Caco-2 (cell line): ENCODE measurements at regions not wholly inside any gene's neighbourhood (a gene's known extent, or its start where the extent isn't known, plus 50 kb on each side); places are given as distances from the start of the nearest gene placed in this dataset.

Source experiments
- BruUV-seq: library from RNA; stranded (reverse); fragments of 400-500 nt; replicated peaks from 2 replicates; lab custom pipeline; 2021; lab: Mats Ljungman, UMichigan
- CTCF ChIA-PET: fragments of 300-600 bp; sonication (Branson Sonifier 250); formaldehyde crosslinking; loops from one replicate; lab custom pipeline; 2022; ENCODE audit warnings: antibody characterized with exemption; lab: Charles Lee
- POLR2A ChIA-PET: fragments of 300-600 bp; sonication (Branson Sonifier 250); formaldehyde crosslinking; loops from one replicate; lab custom pipeline; 2022; ENCODE audit warnings: antibody characterized with exemption; lab: Charles Lee
- DNase-seq, 2 experiments: peaks; one replicate each; pipeline versions ENCODE4 v3.0.0 to v3.0.0-alpha.2; 2020 to 2022
- H3K27me3 ChIP-seq: replicated peaks from 2 replicates; pipeline ENCODE4 v1.6.0; 2011; ENCODE audit warnings: low read length; ENCODE audit not compliant: control insufficient read depth, insufficient read depth
- H3K36me3 ChIP-seq: 2 replicates; pipeline ENCODE4 v1.5.1; 2011; ENCODE audit warnings: low read length; ENCODE audit not compliant: control insufficient read depth, insufficient read depth
- H3K4me1 ChIP-seq: fragments of 250-450 bp; sonication (Bioruptor Pico); 2 replicates; pipeline ENCODE4 v1.5.1; 2020; ENCODE audit warnings: mild to moderate bottlenecking
- H3K4me3 ChIP-seq: 2 replicates; pipeline ENCODE4 v1.5.1; 2011; ENCODE audit warnings: low read depth, mild to moderate bottlenecking, control low read depth, low read length
- H3K9me3 ChIP-seq: fragments of 250-450 bp; sonication (Bioruptor Pico); 2 replicates; pipeline ENCODE4 v1.5.1; 2020; ENCODE audit warnings: mild to moderate bottlenecking, moderate library complexity
- H3K27ac Mint-ChIP-seq: one replicate; pipeline ENCODE4 v1.8.0; 2022; ENCODE audit warnings: mixed read lengths; ENCODE audit not compliant: unreplicated experiment
- H3K27me3 Mint-ChIP-seq: one replicate; pipeline ENCODE4 v1.8.0; 2022; ENCODE audit warnings: mixed read lengths; ENCODE audit not compliant: insufficient read depth, unreplicated experiment
- H3K36me3 Mint-ChIP-seq: one replicate; pipeline ENCODE4 v1.8.0; 2022; ENCODE audit warnings: mild to moderate bottlenecking, mixed read lengths; ENCODE audit not compliant: insufficient read depth, unreplicated experiment
- H3K4me1 Mint-ChIP-seq: one replicate; pipeline ENCODE4 v1.8.0; 2022; ENCODE audit warnings: low read depth, mixed read lengths; ENCODE audit not compliant: unreplicated experiment
- H3K4me3 Mint-ChIP-seq: one replicate; pipeline ENCODE4 v1.8.0; 2022; ENCODE audit warnings: mild to moderate bottlenecking, moderate library complexity, mixed read lengths; ENCODE audit not compliant: unreplicated experiment
- H3K9me3 Mint-ChIP-seq: one replicate; pipeline ENCODE4 v1.8.0; 2022; ENCODE audit warnings: mixed read lengths; ENCODE audit not compliant: unreplicated experiment
- CTCF ChIP-seq, 2 experiments: fragments of 200-600 bp in 1 of 2; IDR thresholded peaks; 1 replicate in 1 of 2; 2 replicates in 1 of 2; pipeline versions ENCODE4 v1.5.1 to v1.8.0; 2011 to 2022; ENCODE audit warnings: antibody characterized with exemption in 1 of 2, control low read depth in 1 of 2, inconsistent platforms in 1 of 2, low read depth in 1 of 2, low read length in 1 of 2, mild to moderate bottlenecking in 1 of 2, moderate library complexity in 1 of 2; ENCODE audit not compliant: insufficient read depth in 1 of 2, severe bottlenecking in 1 of 2, unreplicated experiment in 1 of 2
- intact Hi-C: fragments of 100-400 bp; cut with micrococcal nuclease; formaldehyde crosslinking; loops from one replicate; pipeline ENCODE4 v1.10.0; 2022; ENCODE audit not compliant: unreplicated experiment

- peaks cover 26% of the 10 kb centered on the region for H3K4me1 ChIP-seq
- no peaks in the 10 kb centered on the region for H3K36me3 Mint-ChIP-seq
- no peak overlapping the region for H3K4me3 Mint-ChIP-seq
- BruUV-seq = no TSS peak
- H3K4me3 ChIP-seq = no peak overlapping the region
- H3K9me3 Mint-ChIP-seq = no peaks in the 10 kb centered on the region
- TF ChIP-seq CTCF (IDR thresholded peaks at IDR 0.05; ENCODE audit: insufficient read depth in 1 of 2, low read depth in 1 of 2, low read length in 1 of 2, severe bottlenecking in 1 of 2, unreplicated experiment in 1 of 2) = no peak
- peaks cover 6% of the 10 kb centered on the region for H3K4me1 Mint-ChIP-seq
- POLR2A ChIA-PET = interaction anchor here (0.6 kb wide), 1 partner anchor 1117 kb away, joined by 3 read pairs; no protein-coding TSS in a partner anchor
- intact Hi-C loops = no loop called here
- H3K27me3 ChIP-seq = no peaks in the 10 kb centered on the region
- H3K27me3 Mint-ChIP-seq = no peaks in the 10 kb centered on the region
- CTCF ChIA-PET = no interaction called here
- H3K9me3 ChIP-seq = no peaks in the 10 kb centered on the region; the same call in 1 of the 2 replicates
- DNase-seq = no peak
- no peaks in the 10 kb centered on the region for H3K36me3 ChIP-seq
- no peak overlapping the region for H3K27ac Mint-ChIP-seq
Measured at GRCh38 chr6:81446509-81446908, 306.0 kb downstream of the TENT5A start.

- Histone ChIP-seq H3K9me3 (peaks cover 19% of the 10 kb centered on the region), H3K36me3 (no peaks in the 10 kb centered on the region), H3K4me1 (no peaks in the 10 kb centered on the region), H3K4me3 (no peak overlapping the region), H3K27me3 (no peaks in the 10 kb centered on the region)
- DNase-seq = no peak
- H3K27me3 Mint-ChIP-seq = no peaks in the 10 kb centered on the region
- no peak for TF ChIP-seq CTCF (IDR thresholded peaks at IDR 0.05; ENCODE audit: insufficient read depth in 1 of 2, low read depth in 1 of 2, low read length in 1 of 2, severe bottlenecking in 1 of 2, unreplicated experiment in 1 of 2)
- ChIA-PET CTCF (no interaction called here), POLR2A (no interaction called here)
- no peak overlapping the region for H3K27ac Mint-ChIP-seq
- H3K36me3 Mint-ChIP-seq = no peaks in the 10 kb centered on the region
- no TSS peak for BruUV-seq
- peaks cover 39% of the 10 kb centered on the region for H3K9me3 Mint-ChIP-seq
- intact Hi-C loops = no loop called here
- no peaks in the 10 kb centered on the region for H3K4me1 Mint-ChIP-seq
- no peak overlapping the region for H3K4me3 Mint-ChIP-seq
Measured at GRCh38 chr6:81439417-81439816, 313.1 kb downstream of the TENT5A start.

- peaks cover 39% of the 10 kb centered on the region for H3K9me3 Mint-ChIP-seq
- H3K36me3 ChIP-seq = no peaks in the 10 kb centered on the region
- no peak overlapping the region for H3K27ac Mint-ChIP-seq
- peaks cover 19% of the 10 kb centered on the region for H3K9me3 ChIP-seq
- no TSS peak for BruUV-seq
- no peaks in the 10 kb centered on the region for H3K36me3 Mint-ChIP-seq
- H3K27me3 ChIP-seq = no peaks in the 10 kb centered on the region
- H3K4me3 Mint-ChIP-seq = no peak overlapping the region
- ChIA-PET CTCF (no interaction called here), POLR2A (no interaction called here)
- H3K4me3 ChIP-seq = no peak overlapping the region
- H3K27me3 Mint-ChIP-seq = no peaks in the 10 kb centered on the region
- H3K4me1 Mint-ChIP-seq = no peaks in the 10 kb centered on the region
- intact Hi-C loops = no loop called here
- no peaks in the 10 kb centered on the region for H3K4me1 ChIP-seq
- DNase-seq = no peak
- no peak for TF ChIP-seq CTCF (IDR thresholded peaks at IDR 0.05; ENCODE audit: insufficient read depth in 1 of 2, low read depth in 1 of 2, low read length in 1 of 2, severe bottlenecking in 1 of 2, unreplicated experiment in 1 of 2)
Measured at GRCh38 chr6:81436990-81437389, 315.5 kb downstream of the TENT5A start.
